Ascending aorta (tissue), 2 donors: ENCODE measurements at regions not wholly inside any gene's neighbourhood (a gene's known extent, or its start where the extent isn't known, plus 50 kb on each side); places are given as distances from the start of the nearest gene placed in this dataset.
"Not testable (repeated sequence)": the region's sequence is repeated elsewhere in the genome, so short reads cannot be mapped to it uniquely, and the experiment has no call there.

Experiments
- DNase-seq, 2 donors: peaks; one replicate each; pipeline ENCODE4 v3.0.0-alpha.2; 2019; ENCODE audit warnings: low spot score in 2 of 2
- H3K27ac ChIP-seq, 2 donors: fragments of 200-600 bp; sonication (generic); one replicate each; pipeline ENCODE4 v1.5.1; 2016 to 2017; ENCODE audit warnings: mild to moderate bottlenecking in 1 of 2
- H3K27me3 ChIP-seq: fragments of 200-600 bp; sonication (generic); one replicate; pipeline ENCODE4 v1.5.1; 2017
- H3K36me3 ChIP-seq, 2 donors: fragments of 200-600 bp; sonication (generic); one replicate each; pipeline ENCODE4 v1.5.1; 2016
- H3K4me1 ChIP-seq, 2 donors: fragments of 200-600 bp; sonication (generic); one replicate each; pipeline ENCODE4 v1.5.1; 2016 to 2017; ENCODE audit warnings: mild to moderate bottlenecking in 1 of 2
- H3K4me3 ChIP-seq, 2 donors: fragments of 200-600 bp; sonication (generic); one replicate each; pipeline ENCODE4 v1.5.1; 2016 to 2017; ENCODE audit warnings: mild to moderate bottlenecking in 1 of 2
- H3K9me3 ChIP-seq, 2 donors: fragments of 200-600 bp; sonication (generic); one replicate each; pipeline ENCODE4 v1.5.1; 2016
- CTCF ChIP-seq, 3 experiments: fragments of 200-600 bp in 2 of 3; fragments of 450-650 bp in 1 of 3; sonication (generic) in 2 of 3; IDR thresholded peaks; one replicate each; pipeline ENCODE4 v1.5.1; 2016 to 2019; ENCODE audit warnings: antibody characterized with exemption in 3 of 3, mild to moderate bottlenecking in 1 of 3, moderate library complexity in 1 of 3
- intact Hi-C: fragments of 100-400 bp; cut with DNase I; formaldehyde crosslinking; loops from one replicate; pipeline ENCODE4 v1.15.1; 2023

- TF ChIP-seq CTCF (IDR thresholded peaks at IDR 0.05): no peak
- no peaks in the 10 kb centered on the region for H3K27me3 ChIP-seq
- H3K36me3 ChIP-seq: no peaks in the 10 kb centered on the region
- no peak for DNase-seq
- intact Hi-C loops: no loop called here
- H3K4me1 ChIP-seq: no peaks in the 10 kb centered on the region
- no peaks in the 10 kb centered on the region for H3K9me3 ChIP-seq
- no peak overlapping the region for H3K27ac ChIP-seq
- no peak overlapping the region for H3K4me3 ChIP-seq
Observed at GRCh38 chr1:98294127-98294526, 367.4 kb upstream of the SNX7 start.

- H3K27ac ChIP-seq: no peak overlapping the region
- no peak overlapping the region for H3K4me3 ChIP-seq
- H3K9me3 ChIP-seq: no peaks in the 10 kb centered on the region
- H3K27me3 ChIP-seq: no peaks in the 10 kb centered on the region
- intact Hi-C loops: no loop called here
- no peak for TF ChIP-seq CTCF (IDR thresholded peaks at IDR 0.05)
- no peaks in the 10 kb centered on the region for H3K4me1 ChIP-seq
- no peaks in the 10 kb centered on the region for H3K36me3 ChIP-seq
- no peak for DNase-seq
Observed at GRCh38 chr1:98292994-98293393, 368.5 kb upstream of the SNX7 start.

GRCh38 chr1:98289311-98289710 is 368.5 kb upstream of the DPYD start:
- DNase-seq: no peak

GRCh38 chr1:98288494-98288893 is 367.7 kb upstream of the DPYD start:
- no peak overlapping the region for H3K27ac ChIP-seq
- H3K4me1 ChIP-seq: no peaks in the 10 kb centered on the region
- DNase-seq: no peak
- H3K4me3 ChIP-seq: no peak overlapping the region
- intact Hi-C loops: no loop called here
- H3K27me3 ChIP-seq: no peaks in the 10 kb centered on the region
- no peaks in the 10 kb centered on the region for H3K9me3 ChIP-seq
- no peaks in the 10 kb centered on the region for H3K36me3 ChIP-seq
- TF ChIP-seq CTCF (IDR thresholded peaks at IDR 0.05): no peak

More at GRCh38 chr1:98289311-98289710, 368.5 kb upstream of the DPYD start:
- TF ChIP-seq CTCF (IDR thresholded peaks at IDR 0.05): no peak
- Histone ChIP-seq H3K9me3 (no peaks in the 10 kb centered on the region), H3K27ac (no peak overlapping the region), H3K36me3 (no peaks in the 10 kb centered on the region), H3K27me3 (no peaks in the 10 kb centered on the region), H3K4me1 (no peaks in the 10 kb centered on the region), H3K4me3 (no peak overlapping the region)
- intact Hi-C loops: no loop called here

GRCh38 chr1:98287626-98288025 is 366.8 kb upstream of the DPYD start:
- Histone ChIP-seq H3K27me3 (no peaks in the 10 kb centered on the region), H3K4me1 (no peaks in the 10 kb centered on the region), H3K36me3 (no peaks in the 10 kb centered on the region), H3K27ac (no peak overlapping the region), H3K4me3 (no peak overlapping the region), H3K9me3 (no peaks in the 10 kb centered on the region)
- no peak for DNase-seq
- intact Hi-C loops: no loop called here
- TF ChIP-seq CTCF (IDR thresholded peaks at IDR 0.05): no peak

GRCh38 chr1:98286656-98287055 is 365.8 kb upstream of the DPYD start:
- no peak overlapping the region for H3K4me3 ChIP-seq
- intact Hi-C loops: no loop called here
- H3K27me3 ChIP-seq: no peaks in the 10 kb centered on the region
- H3K36me3 ChIP-seq: no peaks in the 10 kb centered on the region
- no peak for TF ChIP-seq CTCF (IDR thresholded peaks at IDR 0.05)
- DNase-seq: no peak
- H3K27ac ChIP-seq: no peak overlapping the region
- no peaks in the 10 kb centered on the region for H3K4me1 ChIP-seq
- no peaks in the 10 kb centered on the region for H3K9me3 ChIP-seq

GRCh38 chr1:98285286-98285685 is 364.5 kb upstream of the DPYD start:
- H3K27ac ChIP-seq, H3K27me3 ChIP-seq, H3K4me1 ChIP-seq, intact Hi-C loops, H3K9me3 ChIP-seq, H3K4me3 ChIP-seq, DNase-seq, H3K36me3 ChIP-seq: not testable (repeated sequence)
